Left lung (tissue), 4 donors: ENCODE measurements at regions not wholly inside any gene's neighbourhood (a gene's known extent, or its start where the extent isn't known, plus 50 kb on each side); places are given as distances from the start of the nearest gene placed in this dataset.

Experiments used
- ATAC-seq: fragments of 200-7000 bp; cut with Tn5 transposase; one replicate; pipeline ENCODE4 v1.9.1; 2020; ENCODE audit warnings: moderate library complexity
- DNase-seq, 4 donors: peaks; one replicate each; pipeline ENCODE4 v3.0.0-alpha.2; 2013 to 2020
- H3K27ac ChIP-seq, 2 donors: fragments of 200-600 bp; sonication (generic) in 1 of 2; one replicate each; pipeline versions ENCODE4 v1.5.0 to v1.8.0; 2020 to 2021
- H3K27me3 ChIP-seq, 2 donors: fragments of 200-600 bp; sonication (generic) in 1 of 2; one replicate each; pipeline versions ENCODE4 v1.5.0 to v1.8.0; 2020 to 2021
- H3K36me3 ChIP-seq, 2 donors: fragments of 200-600 bp; sonication (generic) in 1 of 2; one replicate each; pipeline versions ENCODE4 v1.5.0 to v1.8.0; 2020 to 2021
- H3K4me1 ChIP-seq, 2 donors: fragments of 200-600 bp; one replicate each; pipeline ENCODE4 v1.8.0; 2021
- H3K4me3 ChIP-seq, 2 donors: fragments of 200-600 bp; sonication (generic) in 1 of 2; one replicate each; pipeline versions ENCODE4 v1.5.0 to v1.8.0; 2020 to 2021; ENCODE audit warnings: mild to moderate bottlenecking in 1 of 2
- H3K9me3 ChIP-seq, 2 donors: fragments of 200-600 bp; sonication (generic) in 1 of 2; one replicate each; pipeline versions ENCODE4 v1.5.0 to v1.8.0; 2020 to 2021
- CTCF ChIP-seq, 2 donors: fragments of 200-600 bp; sonication (generic) in 1 of 2; IDR thresholded peaks; one replicate each; pipeline versions ENCODE4 v1.5.0 to v1.8.0; 2021; ENCODE audit warnings: antibody characterized with exemption in 2 of 2
- intact Hi-C, 2 donors: fragments of 100-400 bp; cut with DNase I; formaldehyde crosslinking; loops; one replicate each; pipeline versions ENCODE4 v1.11.2 to v1.14.2; 2022
- donor health status: DM: no; HTN: yes; CAD: no.
- donor health status: DM: no; HTN: no; CAD: no.

- peaks cover 0 to 4% of the 10 kb centered on the region in 2 donors for H3K9me3 ChIP-seq
- no peak for DNase-seq
- H3K4me1 ChIP-seq = no peaks in the 10 kb centered on the region
- intact Hi-C loops = no loop called here
- H3K4me3 ChIP-seq = no peak overlapping the region
- no peaks in the 10 kb centered on the region for H3K27me3 ChIP-seq
- H3K36me3 ChIP-seq = no peaks in the 10 kb centered on the region
- ATAC-seq = no peak
- no peak overlapping the region for H3K27ac ChIP-seq
- TF ChIP-seq CTCF (IDR thresholded peaks at IDR 0.05) = no peak
Measured at GRCh38 chr16:52617591-52617990, 70.6 kb upstream of the TOX3 start.

GRCh38 chr16:52613508-52613907 lies 66.6 kb upstream of the TOX3 start:
- no peak for DNase-seq
- ATAC-seq = no peak
- Histone ChIP-seq H3K36me3 (no peaks in the 10 kb centered on the region), H3K4me3 (no peak overlapping the region), H3K4me1 (no peaks in the 10 kb centered on the region), H3K27ac (no peak overlapping the region), H3K9me3 (no peaks in the 10 kb centered on the region), H3K27me3 (no peaks in the 10 kb centered on the region)
- TF ChIP-seq CTCF (IDR thresholded peaks at IDR 0.05) = no peak
- intact Hi-C loops = no loop called here

GRCh38 chr16:52611817-52612673 lies 65.1 kb upstream of the TOX3 start:
- Histone ChIP-seq H3K4me3 (no peak overlapping the region), H3K27me3 (no peaks in the 10 kb centered on the region), H3K4me1 (no peaks in the 10 kb centered on the region), H3K36me3 (no peaks in the 10 kb centered on the region), H3K27ac (no peak overlapping the region), H3K9me3 (no peaks in the 10 kb centered on the region)
- intact Hi-C loops = no loop called here
- no peak for DNase-seq
- no peak for TF ChIP-seq CTCF (IDR thresholded peaks at IDR 0.05)
- peak; percentile 65 for ATAC-seq

GRCh38 chr16:52603015-52603414 lies 56.1 kb upstream of the TOX3 start:
- no peak for TF ChIP-seq CTCF (IDR thresholded peaks at IDR 0.05)
- no peak for ATAC-seq
- Histone ChIP-seq H3K36me3 (no peaks in the 10 kb centered on the region), H3K4me1 (no peaks in the 10 kb centered on the region), H3K9me3 (no peaks in the 10 kb centered on the region), H3K27ac (no peak overlapping the region), H3K27me3 (no peaks in the 10 kb centered on the region), H3K4me3 (no peak overlapping the region)
- no peak for DNase-seq
- intact Hi-C loops = no loop called here

DNA sequence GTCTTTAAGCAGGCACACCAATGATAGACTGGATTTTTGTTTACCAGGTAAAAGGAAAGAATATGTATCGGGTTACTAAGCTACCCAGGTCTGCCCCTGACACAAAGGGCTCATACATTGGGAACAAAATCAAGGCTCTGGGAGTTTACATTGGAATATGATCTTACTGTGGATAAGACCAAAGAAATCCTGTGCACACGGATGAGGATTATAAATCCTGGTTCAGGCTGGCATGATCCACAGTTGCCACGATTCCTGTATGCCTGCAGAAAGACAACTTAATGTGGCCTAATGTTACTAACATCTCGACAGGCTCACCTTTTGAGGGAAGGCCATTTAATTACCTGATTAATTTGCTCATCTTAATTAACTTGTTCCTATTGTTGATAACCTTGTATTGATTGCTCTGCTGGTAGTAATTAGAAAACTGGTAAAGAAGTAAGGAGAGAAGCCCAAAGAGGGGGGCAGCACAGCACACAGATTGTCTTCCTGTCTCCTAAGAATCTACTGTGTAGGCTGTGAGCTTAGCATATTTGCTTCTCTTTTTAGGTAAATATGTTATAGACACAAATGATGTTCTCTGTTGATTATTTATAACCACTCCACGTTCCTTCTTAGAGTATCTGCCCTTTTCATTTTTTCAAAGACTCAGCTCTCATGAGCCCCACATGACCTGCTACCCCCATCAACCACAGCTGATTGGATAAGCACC lies 51.0 kb upstream of the TOX3 start:
- H3K36me3 ChIP-seq = no peaks in the 10 kb centered on the region
- DNase-seq (no peak), ATAC-seq (no peak)
- no peak overlapping the region for H3K27ac ChIP-seq
- no peaks in the 10 kb centered on the region for H3K4me1 ChIP-seq
- H3K9me3 ChIP-seq = no peaks in the 10 kb centered on the region
- TF ChIP-seq CTCF (IDR thresholded peaks at IDR 0.05) = no peak
- intact Hi-C loops = no loop called here
- no peak overlapping the region for H3K4me3 ChIP-seq
- no peaks in the 10 kb centered on the region for H3K27me3 ChIP-seq
